Embryonic facial prominence (tissue), 1 donor: ENCODE measurements at regions not wholly inside any gene's neighbourhood (a gene's known extent, or its start where the extent isn't known, plus 50 kb on each side); places are given as distances from the start of the nearest gene placed in this dataset.

Experiments used
- DNase-seq: peaks from one replicate; pipeline ENCODE4 v3.0.0-alpha.2; 2016; ENCODE audit errors: extremely low spot score

GRCh38 chr2:14909795-14910194 lies 277.3 kb downstream of the LRATD1 start:
- DNase-seq, result no peak

- no peak for DNase-seq
Observed at GRCh38 chr2:14910654-14911053, 278.1 kb downstream of the LRATD1 start.

DNA sequence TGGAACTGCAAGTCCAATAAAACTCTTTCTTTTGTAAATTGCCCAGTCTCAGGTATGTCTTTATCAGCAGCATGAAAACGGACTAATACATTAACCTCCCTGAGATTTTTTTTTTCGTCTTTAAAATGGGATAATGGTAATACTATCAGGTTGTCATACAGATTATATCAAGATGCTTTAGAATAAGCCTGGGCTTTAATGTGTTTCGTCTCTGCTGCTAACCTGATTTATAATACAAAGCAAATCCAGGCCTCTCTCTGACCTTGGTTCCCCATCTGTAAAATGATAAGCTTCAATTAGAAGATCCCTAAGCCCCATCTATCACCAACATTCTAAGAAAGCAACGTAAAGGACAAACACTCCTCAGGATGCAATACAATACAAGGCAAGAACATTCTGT lies 283.5 kb downstream of the LRATD1 start:
- DNase-seq, result no peak

DNA sequence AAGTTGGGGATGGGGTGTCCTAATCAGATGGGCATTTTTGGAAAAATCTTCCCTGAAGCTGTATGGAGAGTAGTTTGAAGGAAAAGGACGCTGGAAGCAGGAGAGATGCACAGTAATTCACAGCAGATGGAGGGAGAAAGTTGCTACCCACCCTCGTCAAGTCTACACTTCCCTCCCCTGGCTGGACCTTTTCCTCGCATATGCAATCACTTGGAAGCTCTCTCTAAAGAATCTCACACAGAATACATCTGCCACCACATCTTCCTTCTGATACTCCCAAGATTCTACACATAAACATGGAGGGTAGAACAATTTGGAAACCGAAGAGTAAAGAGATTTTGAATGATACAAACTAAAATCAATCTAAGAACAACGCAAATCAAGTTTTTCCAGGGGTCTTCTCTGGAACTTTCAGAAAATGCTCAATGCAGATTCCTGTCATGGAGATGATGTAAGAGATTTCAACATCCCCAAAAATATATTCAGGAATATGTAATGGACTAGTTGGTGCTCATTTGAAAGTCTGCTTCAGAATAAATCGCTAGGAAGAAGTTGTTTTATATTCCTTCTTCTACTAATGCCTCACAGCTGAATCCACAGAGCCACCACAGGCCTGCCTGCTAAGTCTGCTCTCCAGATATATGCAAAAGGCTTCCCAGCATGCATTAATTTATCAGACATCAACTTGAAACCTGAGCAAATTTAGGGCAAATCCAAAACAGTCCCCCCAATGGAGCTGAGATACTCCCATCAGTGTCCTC lies 291.5 kb downstream of the LRATD1 start:
- DNase-seq, result peak; percentile 55

DNA sequence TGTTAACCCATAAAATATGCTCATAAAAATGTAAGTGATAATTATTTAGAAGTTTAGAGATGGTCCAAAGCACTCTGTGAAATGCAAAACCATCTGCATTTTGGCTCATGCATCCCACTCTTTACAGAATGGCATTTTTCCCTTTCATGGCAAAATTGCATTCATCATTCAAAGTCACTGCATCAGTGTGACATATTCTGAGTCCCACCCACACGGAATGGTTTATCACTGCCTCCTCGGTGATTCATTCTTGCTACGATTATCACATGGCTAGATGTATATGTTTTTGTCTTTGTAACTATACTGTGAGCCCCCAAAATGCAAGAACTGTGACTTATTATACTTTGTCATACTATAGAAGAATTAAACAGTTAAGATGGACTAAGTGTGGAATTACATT lies 293.0 kb downstream of the LRATD1 start:
- no peak for DNase-seq

GRCh38 chr2:14927021-14927564 lies 294.6 kb downstream of the LRATD1 start:
- no peak for DNase-seq

GRCh38 chr2:14928056-14928455 lies 295.5 kb downstream of the LRATD1 start:
- no peak for DNase-seq

DNA sequence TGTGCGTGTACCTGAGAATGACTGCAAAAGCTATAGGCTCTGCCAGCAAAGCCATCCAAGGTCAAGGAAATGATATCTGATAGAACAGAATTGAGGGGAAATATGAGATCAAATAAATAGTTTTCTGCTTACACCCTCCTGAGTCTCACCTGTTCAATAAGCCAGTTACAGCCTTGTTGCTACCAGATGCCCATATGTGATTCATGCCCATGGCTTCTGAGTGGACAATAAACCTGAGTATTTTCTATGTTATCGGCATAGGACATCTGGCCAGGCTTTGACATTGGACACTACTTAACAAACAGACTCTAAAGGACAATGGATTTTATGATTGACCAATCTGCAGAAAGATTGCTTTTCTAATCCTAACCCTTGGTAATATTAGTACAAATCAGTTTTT lies 297.9 kb downstream of the LRATD1 start:
- DNase-seq, result no peak

DNA sequence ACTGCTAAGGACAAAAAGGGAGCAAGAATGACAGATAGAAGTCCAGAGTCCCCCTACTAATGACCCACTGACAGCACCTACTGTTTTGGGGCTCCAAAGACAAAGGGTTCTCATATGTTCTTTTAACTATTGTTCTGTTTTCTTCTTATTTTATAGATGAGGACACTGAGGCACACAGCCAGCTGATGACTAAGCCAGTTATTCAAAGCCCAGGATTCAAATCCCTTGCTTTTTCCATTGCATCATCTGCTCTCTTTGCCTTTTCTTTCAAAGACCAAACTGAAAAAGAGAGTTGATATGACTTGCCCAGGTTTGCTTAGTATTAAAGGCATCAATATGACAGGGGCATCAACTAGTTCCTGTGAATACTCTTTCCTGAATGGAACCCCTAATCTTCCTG lies 299.8 kb downstream of the LRATD1 start:
- no peak for DNase-seq

- no peak for DNase-seq
Observed at GRCh38 chr2:14933753-14934152, 301.2 kb downstream of the LRATD1 start.

GRCh38 chr2:14936426-14936825 lies 303.9 kb downstream of the LRATD1 start:
- DNase-seq, result no peak

GRCh38 chr2:14937336-14937735 lies 304.8 kb downstream of the LRATD1 start:
- no peak for DNase-seq

- DNase-seq, result no peak
Observed at GRCh38 chr2:14941151-14941631, 308.7 kb downstream of the LRATD1 start.

- DNase-seq, result no peak
Observed at GRCh38 chr2:14942987-14943386, 310.5 kb downstream of the LRATD1 start.

GRCh38 chr2:14944562-14945346 lies 312.2 kb downstream of the LRATD1 start:
- no peak for DNase-seq

GRCh38 chr2:14951569-14952285 lies 319.2 kb downstream of the LRATD1 start:
- no peak for DNase-seq

GRCh38 chr2:14952400-14952963 lies 320.0 kb downstream of the LRATD1 start:
- DNase-seq, result no peak

DNA sequence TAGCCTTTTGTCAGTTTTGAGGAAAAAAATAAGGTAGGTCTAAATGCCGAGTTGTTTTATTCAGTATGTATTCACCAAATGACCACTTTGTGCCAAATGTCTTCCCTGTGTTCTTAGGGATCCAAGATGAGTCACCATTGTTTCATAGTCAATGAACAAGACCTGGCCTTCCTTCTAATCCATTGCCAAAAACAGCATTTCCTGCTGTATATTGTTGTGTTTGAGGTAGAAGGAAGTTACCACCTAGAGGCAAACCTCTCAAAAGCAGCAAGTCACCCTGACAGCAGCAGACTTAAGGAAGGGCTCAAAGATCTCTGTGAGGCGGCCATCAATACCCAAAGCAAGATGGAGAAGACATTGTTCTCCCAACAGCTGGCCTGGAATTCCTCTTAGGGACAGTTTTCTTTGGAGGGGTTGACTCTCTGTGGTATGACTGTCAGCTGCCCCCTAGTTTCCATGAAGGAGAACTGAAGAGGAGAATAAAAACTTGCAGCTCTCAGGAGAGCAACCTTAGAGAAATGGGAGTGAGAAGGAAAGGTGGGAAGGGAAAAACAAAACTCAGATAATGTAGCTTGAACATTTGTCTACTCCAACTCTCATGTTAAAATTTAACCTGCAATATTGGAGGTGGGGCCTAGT lies 328.3 kb downstream of the LRATD1 start:
- DNase-seq, result no peak

DNA sequence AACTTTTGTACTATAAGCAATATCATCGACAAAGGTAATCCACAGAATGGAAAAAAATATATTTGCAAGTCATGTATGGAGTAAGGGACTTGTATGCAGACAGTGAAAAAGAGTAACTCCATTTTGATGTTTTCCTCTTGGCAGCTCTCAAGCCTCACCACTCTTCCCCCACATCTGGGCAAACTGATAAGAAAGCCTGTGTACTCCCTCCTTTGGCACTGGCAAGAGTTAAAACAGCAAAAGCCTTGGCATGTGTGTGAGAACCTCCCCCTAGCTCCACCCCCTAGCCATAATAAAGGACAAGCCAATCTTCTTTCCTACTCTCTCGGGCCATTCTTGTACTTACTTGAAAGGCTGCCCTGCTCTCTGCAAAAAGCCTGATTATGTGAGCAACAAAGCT lies 335.2 kb downstream of the LRATD1 start:
- no peak for DNase-seq

DNA sequence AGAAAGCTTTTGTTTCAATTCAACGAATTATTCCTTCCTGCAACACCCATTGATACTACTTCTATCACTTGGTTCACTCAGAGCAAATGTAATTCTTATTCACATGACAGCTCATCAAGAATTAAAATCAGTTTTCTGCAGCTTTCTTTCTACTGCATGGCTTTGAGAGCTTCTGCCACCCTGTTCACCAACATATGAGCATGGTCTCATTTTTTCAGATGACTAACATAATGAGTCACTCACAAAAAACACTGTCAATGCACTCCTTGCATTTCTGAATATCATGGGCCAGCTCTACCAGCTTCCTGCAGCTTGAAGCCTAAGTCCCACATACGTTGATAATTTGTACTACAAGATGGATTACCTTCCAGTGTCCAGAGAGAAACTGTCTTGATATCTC lies 342.9 kb downstream of the LRATD1 start:
- no peak for DNase-seq

DNA sequence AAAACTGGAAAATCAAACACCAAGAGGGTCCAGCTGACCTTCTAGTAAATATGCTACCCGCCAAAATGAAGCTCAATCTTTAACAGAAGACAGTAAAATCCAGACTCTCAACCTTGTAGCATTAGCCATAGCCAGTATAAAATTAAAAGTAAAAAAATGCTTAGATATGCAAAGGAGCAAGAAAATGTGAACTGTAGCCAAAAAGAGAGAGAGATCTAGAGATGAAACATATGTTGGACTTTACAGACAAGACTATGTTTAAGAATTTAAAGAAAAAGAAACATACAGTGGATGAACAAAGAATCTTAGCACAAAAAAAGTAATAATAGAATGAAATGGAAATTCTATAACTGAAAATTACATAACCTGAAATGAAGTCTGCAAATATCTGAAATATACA lies 344.5 kb downstream of the LRATD1 start:
- no peak for DNase-seq
